DOHH2 (cell line): ENCODE measurements at regions not wholly inside any gene's neighbourhood (a gene's known extent, or its start where the extent isn't known, plus 50 kb on each side); places are given as distances from the start of the nearest gene placed in this dataset.

Experiments
- CTCF ChIP-seq: fragments of 200-600 bp; sonication (generic); IDR thresholded peaks from one replicate; pipeline ENCODE4 v1.5.1; 2014; ENCODE audit warnings: antibody characterized with exemption, mild to moderate bottlenecking, low read depth, low read length; ENCODE audit not compliant: poor library complexity, severe bottlenecking
- EZH2phosphoT487 ChIP-seq: fragments of 200-600 bp; sonication (generic); IDR thresholded peaks from 2 replicates; pipeline ENCODE4 v1.6.1; 2017; ENCODE audit warnings: borderline replicate concordance, mild to moderate bottlenecking, antibody characterized with exemption, low read length, moderate library complexity, mixed read lengths

GRCh38 chr15:31217566-31218270, 108.9 kb upstream of the KLF13 start:
- TF ChIP-seq CTCF (no peak), EZH2phosphoT487 (no peak)
